Mucosa of gallbladder (tissue), 1 donor: ENCODE measurements at regions not wholly inside any gene's neighbourhood (a gene's known extent, or its start where the extent isn't known, plus 50 kb on each side); places are given as distances from the start of the nearest gene placed in this dataset.
"Not testable (repeated sequence)": the region's sequence is repeated elsewhere in the genome, so short reads cannot be mapped to it uniquely, and the experiment has no call there.

Experiments used
- DNase-seq: peaks from one replicate; pipeline ENCODE4 v3.0.0-alpha.2; 2020; ENCODE audit warnings: low spot score
- donor health status: DM: no; HTN: no; CAD: no.

DNA sequence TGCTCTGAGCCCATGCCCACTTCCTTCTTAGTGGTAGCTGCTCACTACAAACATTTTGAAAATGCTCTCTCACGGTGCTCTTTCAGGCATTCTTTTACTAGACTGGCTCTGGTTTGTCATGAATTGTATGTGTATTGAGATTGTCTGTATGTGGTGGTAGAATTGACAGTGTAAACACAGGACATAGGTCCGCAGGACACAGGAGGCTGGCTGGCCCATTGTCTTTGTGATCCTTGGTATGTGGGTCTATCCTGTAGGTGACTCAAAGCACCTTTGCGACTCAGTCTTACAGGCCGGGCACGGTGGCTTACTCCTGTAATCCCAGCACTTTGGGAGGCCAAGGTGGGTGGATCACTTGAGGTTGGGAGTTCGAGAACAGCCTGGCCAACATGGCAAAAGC lies 250.9 kb downstream of the C12orf75 start:
- no peak for DNase-seq

DNA sequence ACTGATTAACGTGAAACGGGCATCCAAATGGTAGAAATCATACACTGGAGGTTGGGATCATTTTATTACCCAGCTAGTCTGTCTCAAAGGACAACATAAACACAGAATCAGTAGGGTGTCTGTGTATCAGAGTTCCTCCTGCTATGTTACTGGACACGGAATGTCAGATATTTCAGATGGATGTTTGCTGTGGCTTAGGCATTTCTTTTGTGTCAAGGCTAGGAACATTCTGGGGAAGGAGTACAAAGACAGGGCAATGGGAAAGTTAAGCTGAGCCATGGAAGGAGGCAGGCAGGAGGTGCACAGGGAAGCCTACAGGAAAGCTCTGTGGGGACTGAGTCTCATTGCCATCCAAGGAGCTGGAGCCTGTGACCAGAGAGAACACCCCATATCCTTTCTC lies 254.6 kb downstream of the C12orf75 start:
- no peak for DNase-seq

DNA sequence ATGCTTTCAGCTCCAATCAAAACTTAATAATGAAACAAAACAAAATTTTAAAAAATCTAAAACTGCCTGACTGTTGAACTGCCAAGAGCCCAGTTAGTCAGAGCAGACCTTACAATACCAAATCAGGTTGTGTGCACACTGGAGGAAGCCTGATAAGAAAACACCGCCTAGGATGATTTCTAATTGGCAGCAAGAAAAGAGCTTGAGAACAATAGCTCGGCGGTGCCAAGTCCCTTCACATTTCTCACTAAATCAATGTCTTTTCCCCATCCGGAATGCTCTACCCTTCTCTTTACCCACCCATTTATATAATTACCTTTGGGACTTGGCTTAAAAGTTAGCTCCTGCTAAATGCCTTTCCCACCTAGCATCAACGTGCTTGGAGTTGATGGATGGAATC lies 256.7 kb downstream of the C12orf75 start:
- DNase-seq, result no peak

DNA sequence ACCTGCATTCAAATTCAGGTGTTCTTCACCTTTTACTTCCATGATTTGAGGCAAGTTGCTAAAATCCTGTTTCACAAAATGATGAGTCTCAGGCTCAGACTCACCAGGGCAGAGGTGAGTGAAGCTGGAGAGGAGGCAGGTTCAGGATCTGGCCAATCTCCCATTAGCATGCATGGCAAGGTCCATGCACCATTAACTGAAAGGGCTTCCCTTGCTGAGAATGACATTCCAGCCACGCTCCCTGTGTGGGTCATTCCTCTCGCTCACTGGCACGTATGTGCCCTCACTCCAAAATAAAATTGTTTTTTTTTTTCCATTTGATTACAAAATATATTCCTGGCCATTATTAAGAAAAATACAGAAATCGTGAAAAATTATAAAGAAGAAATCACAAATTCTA lies 257.6 kb downstream of the C12orf75 start:
- no peak for DNase-seq

DNA sequence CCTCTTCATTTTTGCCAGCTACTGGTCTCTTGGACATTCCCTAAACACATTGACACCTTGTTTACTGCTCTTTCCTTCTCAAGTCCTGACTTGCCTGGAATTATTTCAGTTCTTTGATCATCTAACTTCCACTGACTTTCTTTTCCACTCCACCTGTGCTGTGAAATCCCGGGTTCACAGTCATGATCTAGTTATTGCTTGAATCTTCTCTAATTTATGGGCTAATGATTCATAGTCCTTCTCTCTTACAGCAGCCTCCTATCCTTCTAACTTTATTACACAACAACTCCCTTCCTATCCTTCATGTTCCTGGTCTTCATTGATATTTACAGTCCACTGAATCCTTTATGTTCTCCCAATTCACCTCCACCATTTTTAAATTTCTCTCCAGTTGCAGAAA lies 260.1 kb downstream of the C12orf75 start:
- no peak for DNase-seq

DNA sequence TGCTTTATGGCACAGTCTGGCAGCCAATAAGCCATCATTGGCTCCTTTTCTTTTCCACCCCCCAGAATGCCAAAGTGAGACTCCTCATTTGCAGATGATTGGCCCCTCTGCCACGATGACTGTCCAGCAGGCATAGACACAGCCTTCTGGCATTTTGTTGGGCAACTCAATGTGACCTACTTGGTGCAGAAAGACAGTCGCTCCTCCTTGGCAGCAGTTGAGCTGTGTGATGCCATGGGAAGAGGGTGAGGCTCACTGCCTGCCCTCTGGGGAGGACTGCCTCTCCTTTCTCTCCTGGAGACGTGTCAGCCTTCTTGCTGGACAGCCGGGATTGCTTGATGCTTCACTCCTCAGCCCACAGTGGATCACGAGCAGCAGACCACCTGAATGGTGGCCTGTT lies 264.9 kb downstream of the C12orf75 start:
- no peak for DNase-seq

- no peak for DNase-seq
These were observed 266.2 kb downstream of the C12orf75 start for GRCh38 chr12:105596731-105597130.

DNA sequence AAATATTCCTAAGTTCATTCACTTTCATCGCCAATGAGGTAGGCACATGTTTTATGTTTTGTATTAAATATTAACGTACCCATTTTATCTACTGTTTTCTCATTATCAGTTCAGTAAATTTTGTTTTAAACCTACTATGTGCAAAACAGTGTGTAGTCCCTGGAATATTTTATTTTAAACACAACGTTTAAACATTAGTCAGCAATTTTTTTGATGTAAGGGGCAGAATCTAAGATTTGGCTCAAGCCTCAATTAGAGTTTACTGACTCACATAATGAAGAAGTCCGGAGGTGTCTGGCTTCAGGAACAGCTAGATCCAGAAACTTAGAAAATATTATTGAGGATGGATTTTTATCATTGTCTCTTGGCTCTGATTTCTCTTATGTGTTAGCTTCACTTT lies 267.5 kb downstream of the C12orf75 start:
- DNase-seq, result no peak

DNA sequence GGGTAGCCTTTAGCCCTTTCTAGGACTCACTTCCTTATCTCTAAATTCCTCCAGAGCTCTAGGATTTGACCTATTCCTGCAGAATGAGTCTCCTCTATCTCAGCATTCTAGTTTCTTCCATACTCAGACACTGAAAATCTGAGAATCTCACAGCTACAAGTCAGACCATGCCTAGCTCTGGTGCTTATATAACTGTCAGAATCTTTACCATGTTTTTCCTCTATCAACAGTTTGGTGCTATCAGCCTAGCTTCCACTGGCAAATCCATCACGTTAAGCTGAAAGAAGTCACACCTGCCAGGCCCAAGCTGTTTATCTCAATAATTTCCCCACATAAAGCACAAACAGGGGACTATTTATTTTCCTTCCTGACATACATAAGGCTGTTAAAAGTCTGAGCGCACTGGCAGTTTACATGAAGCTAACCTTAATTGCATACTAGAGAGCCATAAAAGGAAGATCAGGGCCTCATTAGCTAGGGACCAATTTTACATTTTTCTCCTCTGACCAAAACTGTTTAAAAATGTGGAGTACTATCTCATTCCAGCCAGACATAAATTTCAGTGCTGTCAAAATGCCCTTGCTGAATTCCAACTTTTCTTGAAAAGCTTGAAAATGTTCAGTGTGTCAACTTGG lies 270.5 kb downstream of the C12orf75 start:
- no peak for DNase-seq

DNA sequence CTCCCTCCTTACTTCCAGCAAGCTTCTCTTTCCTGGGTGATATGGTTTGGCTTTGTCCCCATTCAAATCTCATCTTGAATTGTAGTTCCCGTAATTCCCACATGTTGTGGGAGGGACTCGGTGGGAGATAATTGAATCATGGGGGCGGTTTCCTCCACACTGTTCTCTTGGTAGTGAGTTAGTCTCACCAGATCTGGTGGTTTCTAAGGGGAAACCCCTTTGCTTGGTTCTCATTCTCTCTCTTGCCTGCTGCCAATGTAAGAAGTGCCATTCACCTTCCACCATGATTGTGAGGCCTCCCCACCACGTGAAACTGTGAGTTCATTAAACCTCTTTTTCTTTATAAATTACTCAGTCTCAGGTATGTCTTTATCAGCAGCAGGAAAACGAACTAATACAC lies 271.8 kb downstream of the C12orf75 start:
- DNase-seq, result not testable (repeated sequence)

DNA sequence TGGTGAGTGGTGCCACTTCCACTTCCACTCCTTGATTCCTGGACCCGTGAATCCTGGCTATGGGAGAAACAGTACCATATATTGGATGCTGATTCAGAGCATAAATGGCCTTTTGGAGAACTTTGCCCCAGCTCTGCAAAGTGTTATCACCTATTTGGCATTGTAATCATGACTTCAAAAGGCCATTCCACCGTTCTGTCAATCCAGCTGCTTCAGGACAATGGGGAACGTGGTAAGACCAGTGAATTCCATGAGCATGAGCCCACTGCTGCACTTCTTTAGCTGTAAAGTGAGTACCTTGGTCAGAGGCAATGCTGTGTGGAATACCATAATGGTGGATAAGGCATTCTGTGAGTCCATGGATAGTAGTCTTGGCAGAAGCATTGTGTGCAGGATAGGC lies 273.8 kb downstream of the C12orf75 start:
- DNase-seq, result not testable (repeated sequence)

DNA sequence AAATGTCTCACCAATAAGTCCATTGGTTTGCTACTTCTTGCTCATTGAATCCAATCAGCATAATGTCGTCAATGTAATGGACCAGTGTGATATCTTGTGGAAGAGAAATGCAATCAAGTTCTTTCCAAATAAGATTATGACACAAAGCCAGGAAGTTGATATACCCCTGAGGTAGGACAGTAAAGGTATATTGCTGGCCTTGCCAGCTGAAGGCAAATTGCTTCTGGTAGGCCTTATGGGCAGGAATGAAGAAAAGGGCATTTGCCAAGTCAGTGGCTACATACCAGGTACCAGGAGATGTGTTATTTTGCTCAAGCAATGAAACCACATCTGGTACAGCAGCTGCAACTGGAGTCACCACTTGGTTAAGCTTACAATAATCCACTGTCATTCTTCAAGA lies 276.1 kb downstream of the C12orf75 start:
- not testable (repeated sequence) for DNase-seq

DNA sequence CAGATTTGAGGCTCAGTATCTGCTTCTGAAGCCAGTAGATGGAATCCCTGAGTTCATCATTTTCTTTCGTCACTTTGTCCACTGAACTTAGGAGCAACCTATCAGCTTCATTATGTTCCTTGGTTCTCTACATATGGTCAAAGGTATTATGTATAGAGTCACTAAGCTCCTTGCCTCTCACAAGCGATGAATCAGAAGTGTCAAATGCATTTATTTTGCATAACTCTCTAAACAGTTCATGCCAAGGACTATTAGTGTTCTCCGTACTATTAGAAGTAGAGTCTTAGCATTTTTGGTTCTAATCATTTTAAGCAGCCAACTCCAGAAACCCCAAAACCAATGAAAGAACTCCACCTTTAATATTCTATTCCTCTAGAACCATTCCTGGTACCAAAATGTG lies 278.5 kb downstream of the C12orf75 start:
- DNase-seq, result not testable (repeated sequence)

- DNase-seq, result no peak
These were observed 280.0 kb downstream of the C12orf75 start for GRCh38 chr12:105610459-105610858.

DNA sequence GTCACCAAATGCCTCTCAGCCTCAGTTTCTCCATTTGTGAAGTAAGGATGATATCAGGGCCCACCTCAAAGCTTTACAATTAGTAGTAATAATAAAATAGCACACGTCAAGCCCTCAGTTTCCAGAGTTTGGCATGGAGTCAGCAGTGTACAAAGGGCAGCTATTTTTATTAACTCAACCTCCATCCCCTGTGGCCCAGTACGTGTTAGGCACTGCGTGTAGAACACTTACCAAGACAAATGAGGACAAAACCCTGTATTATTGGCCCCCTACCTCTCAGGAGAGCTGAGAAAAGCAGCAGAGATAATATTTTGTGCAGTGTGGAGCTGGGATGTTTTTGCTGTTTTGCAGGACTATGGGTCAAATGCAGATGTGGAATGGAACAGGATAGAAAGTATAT lies 280.8 kb downstream of the C12orf75 start:
- DNase-seq, result no peak

GRCh38 chr12:105613269-105613668 lies 282.8 kb downstream of the C12orf75 start:
- DNase-seq, result no peak

DNA sequence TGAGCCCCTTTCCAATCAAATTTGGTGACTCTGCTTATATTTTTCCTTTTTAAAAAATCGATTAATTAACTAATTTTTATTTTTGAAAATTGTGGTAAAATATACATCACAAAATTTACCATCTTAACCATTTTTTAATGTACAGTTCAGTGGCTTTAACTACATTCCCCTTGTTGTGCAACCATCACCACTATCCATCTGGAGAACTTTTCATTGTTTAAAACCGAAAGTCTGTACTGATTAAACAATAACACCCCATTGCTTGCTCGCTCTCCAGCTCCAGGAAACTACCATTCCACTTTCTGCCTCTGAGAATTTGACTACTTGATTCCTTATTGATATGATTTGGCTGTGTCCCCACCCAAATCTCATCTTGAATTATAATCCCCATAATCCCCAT lies 283.4 kb downstream of the C12orf75 start:
- DNase-seq, result no peak

DNA sequence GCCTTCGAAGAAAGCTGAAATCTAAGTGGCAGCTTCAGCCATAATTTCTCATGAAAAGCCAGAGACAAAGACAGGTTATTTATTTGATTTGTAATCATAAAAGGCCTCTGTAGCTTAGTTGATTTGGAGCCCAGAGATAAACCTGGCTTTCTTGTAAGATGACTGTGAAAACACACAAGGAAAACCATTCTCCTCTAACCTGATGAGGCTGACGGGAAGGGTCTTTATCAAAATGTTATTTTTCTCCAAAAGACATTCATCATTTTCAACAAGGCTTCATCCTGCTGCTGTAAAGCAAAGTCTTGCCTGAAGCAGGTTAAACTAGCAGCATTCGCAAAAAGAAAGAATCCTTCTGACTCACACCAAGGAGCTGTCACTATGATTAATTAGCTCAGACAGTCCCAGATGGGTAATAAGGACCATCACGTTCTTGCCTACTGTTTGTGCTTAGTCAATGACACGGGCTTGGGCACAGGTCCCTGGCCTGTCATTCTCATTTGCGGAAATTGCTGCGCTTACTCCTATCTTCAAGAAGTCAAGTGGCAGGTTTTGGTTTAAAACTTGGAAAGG lies 286.6 kb downstream of the C12orf75 start:
- no peak for DNase-seq

DNA sequence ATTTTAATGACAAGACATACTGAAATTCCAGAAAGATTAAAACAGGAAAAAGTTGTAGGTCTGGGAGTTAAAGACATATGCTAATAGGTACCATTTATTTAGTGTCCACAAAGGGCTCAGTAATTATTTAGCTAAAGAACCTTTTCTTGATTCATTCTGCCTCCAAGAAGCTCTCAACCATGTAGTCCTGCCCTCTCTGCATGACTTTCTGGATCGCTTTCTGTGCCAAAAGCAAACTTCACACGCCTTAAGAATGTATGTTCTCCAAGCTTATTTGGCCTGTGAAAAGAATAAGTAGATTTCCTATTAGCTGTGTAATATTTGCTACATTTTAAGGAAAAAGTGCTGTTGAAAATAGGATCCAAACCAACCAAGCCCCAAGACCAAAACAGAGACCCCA lies 291.7 kb downstream of the C12orf75 start:
- no peak for DNase-seq

- no peak for DNase-seq
These were observed 292.6 kb downstream of the C12orf75 start for GRCh38 chr12:105622846-105623736.

GRCh38 chr12:105626653-105627052 lies 296.2 kb downstream of the C12orf75 start:
- no peak for DNase-seq

GRCh38 chr12:105637470-105637869 lies 307.0 kb downstream of the C12orf75 start:
- DNase-seq, result no peak

GRCh38 chr12:105640761-105641160 lies 310.3 kb downstream of the C12orf75 start:
- no peak for DNase-seq
